ENCODE measurements at regions not wholly inside any gene's neighbourhood (a gene's known extent, or its start where the extent isn't known, plus 50 kb on each side); places are given as distances from the start of the nearest gene placed in this dataset.

DNA sequence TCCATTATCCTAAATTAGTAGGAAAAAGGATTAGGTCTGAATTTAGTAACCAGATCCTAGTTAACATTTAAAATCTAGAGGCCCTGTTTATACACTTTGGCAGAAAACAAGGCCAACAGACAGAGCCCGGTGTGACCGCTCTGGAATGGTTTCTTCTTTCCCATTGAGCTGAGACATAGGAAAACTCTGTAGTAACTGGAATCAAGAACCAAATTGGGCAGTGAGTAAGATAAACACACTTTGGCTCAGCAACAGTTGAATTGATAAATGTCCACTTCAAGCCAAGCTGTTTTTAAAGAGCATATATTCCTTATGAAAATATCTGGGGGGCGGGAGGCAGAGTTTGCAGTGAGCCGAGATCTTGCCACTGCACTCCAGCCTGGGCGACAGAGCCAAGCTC, 343.7 kb upstream of the SEMA3A start:
- DNase-seq (ENCODE audit: low spot score): no peak

DNA sequence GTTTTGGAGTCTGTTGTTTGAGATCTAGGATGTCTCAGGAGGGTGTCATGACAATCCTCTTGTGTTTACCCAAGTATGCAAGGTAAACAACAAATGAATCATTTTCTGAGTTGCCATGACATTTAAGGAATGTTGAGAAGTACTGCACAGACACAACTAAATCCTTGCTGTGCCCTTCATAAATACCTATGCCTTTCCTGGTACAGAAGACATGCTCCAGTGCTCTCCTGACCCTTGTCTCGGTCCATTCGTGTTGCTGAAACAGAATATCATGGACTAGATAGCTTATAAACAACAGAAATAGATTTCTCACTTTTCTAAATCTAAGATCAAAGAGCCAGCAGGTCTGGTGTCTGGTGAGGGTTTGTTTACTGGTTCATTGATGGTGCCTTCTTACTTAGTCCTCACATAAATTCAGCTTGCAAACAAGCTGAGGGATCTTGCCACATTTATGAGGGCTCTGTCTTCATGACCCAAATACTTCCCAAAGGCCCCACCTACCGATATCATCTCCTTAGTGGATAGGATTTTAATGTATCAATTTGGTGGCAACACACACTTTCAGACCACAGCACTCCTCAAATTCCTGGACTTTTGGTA, 341.8 kb upstream of the SEMA3A start:
- no peak for DNase-seq (ENCODE audit: low spot score)

DNA sequence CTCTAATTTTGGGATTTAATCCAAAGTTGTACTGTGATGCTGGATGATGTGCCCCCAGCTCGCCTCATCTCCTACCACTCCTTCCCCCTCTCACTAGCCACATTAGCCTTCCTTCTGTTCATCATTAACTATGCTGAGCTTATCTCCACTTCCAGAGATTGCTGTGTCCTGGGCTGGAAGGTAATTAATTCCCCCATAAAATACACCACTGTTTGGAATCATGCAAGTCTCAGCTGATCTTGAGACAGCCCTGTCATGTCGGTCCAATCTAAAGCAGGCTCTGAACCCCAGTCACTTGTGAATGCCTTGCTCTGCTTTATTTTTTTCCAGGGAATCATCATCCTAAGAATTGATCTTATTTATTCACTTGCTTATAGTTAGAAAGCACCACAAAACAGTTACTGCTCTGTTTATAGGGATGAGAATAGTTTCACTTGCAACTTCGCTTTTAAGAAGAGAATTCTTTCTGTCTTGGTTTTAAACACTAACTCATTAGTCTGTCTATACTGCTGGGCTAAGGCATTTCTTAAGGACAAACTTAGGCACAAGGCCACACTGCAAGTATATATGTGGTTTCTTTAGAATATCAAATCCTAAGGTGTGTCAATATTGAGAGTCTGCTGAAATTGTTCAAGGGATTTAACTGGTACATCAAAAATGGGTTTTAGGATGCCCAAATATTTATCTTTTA, 341.1 kb upstream of the SEMA3A start:
- no peak for DNase-seq (ENCODE audit: low spot score)

DNA sequence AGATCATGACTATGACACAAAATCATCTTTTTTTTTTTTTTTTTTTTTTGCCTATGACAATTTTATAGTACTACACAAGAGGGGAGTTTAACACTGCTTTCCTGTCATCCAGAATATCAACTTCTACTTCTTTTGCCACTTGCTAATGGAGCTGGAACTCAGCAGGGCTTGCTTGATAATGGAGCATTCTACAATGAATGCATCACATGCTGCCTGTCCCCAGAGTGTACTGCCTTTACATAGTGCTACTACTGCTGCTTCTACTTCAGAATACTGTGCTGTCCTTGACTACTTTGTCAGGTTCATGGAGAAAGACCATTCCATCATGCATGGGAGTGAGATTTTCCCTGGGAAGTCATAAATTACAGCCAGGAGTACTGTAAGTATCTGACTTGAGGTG, 338.6 kb upstream of the SEMA3A start:
- no peak for DNase-seq (ENCODE audit: low spot score)

DNA sequence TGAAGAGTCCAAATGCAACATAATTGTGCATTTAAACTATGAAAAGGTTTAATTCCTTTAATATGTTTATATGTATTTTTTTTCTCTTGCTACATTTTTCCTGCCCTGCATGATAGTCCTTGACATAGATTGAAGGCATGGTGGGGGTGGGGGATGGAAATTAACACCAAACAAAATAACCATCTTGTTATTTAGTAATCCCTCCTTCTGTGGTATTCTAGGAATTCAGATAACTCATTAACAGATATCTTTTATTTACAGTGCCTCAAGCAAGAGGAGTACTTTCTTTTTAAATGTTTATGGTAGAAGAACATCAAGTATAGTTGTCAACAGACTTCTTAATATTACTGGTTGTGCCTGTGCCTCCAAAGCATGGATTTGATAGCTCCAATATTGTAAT, 337.6 kb upstream of the SEMA3A start:
- no peak for DNase-seq (ENCODE audit: low spot score)

DNA sequence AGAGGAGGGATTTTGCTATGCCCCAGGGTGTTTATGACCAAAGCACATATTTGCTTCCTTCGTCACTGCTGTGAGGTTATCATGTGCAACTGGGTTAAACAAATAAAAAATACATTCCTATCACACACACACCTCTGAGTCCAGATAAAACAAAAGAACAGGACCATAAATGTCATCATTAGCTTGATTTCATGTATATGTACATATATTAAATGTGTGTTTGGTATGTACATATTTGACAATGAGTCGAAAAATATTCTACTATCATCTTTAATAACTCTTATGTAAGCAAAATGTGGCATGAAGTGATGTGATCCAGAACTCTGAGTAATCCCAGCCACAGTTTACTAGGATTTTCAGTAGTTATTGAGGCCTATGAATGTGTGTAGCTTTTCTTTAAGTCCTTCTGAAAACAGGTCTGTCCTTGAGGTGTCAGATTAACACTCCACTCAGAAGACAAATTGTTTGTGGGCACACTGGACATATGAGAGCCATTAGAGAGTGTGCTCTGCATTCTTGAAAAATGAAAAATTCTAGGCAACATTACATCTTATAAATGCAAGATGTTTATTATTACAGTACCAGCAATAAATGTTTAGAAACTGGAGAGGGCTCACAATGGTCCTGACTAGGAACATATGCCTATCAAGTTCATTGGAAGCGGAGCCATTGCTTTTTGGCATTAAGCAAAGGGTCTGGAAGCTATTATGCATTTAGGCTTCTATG, 335.1 kb upstream of the SEMA3A start:
- no peak for DNase-seq (ENCODE audit: low spot score)

DNA sequence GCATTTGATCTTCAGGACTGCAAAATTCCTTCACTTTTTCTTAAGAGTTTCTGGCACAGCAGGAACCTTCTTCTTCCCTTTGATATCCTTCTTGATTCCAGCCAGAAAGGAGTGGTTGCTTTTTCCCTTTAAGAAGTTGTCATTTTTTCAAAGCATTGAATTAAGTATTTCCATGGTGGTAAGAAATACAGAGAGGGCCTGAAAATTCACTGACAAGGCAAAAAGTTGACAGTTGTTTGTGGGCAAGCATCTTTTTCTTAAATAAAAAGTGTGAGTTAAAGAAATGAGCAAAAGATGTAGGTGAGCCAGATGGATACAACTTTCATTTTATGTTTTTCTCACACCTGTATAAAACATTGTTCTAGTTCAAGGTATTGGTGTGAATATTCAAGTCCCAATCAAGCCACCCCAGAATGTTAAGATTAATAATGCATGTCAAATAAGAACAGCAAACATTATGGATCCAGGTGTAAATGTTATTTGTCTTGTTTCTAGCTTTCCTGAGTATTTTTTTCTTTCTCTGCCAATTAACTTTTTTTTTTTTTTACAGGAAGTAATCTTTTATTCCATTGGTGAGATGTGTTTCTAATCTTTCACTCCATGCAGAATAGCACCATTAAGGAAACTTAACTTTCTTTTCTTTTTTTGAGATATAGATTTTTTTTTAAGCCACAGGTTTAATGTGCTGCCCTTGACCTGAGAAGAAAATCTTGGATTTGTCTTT, 334.3 kb upstream of the SEMA3A start:
- no peak for DNase-seq (ENCODE audit: low spot score)

DNA sequence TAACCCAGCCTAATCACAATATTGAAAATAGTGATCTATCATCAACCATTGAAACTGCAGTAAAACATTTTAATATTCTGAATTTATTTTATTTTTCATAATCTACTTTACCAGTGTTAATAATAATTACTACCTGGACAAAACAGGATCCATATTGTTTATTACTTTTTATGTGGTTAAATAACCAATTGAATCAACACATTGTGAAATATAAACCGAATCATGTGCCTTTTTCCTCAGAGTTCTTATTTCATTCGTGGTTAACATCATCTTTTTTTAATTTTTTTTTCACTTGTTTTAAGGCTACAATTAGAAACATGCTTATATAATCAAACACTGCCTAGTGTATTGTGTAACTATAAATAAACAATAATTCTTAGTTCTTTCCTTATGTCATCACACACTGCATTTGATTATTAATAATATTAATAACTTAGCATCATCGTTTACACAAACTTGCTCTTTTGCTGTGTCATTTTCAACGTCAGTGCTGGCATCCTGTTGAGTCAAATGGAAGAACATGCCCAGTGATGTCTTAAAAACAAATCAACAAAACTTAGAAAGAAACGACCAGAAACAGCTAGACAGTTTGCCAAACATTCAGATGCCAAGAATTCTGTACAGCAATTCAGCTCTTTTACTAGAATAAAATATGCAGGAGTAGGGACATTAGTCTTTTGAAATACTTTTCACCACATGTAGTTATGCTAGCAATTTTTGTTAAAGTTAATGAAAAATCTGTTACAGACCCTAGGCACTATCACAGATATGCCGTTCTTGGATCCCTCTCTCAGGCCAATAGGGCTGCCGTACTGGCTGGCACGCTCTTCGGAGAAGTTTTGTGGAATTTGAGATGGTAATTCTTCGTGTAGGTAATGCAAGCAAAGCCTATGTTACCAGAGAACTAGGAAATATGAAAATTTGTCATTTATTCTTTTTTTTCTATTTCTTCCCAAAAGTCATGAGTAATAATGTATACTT, 330.4 kb upstream of the SEMA3A start:
- DNase-seq (ENCODE audit: low spot score): no peak

DNA sequence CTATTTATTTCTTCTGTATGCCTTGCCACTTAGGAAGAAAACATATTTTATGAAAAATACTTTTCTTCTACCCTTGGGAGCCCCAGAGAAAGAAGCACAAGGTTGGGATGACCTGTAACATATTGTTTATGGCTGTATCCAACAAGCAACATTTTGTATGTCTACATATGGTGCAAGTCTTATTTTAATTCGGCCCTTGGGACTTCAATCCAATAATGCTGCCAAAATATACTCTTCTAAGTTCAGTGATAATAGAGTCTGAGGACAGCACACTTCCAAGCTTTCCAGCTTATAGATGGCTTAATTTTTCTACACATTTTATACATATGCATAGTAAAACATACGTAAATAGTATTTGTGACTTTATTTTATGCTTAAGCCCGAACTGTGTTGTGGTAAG, 318.5 kb upstream of the SEMA3A start:
- DNase-seq (ENCODE audit: low spot score): no peak

DNA sequence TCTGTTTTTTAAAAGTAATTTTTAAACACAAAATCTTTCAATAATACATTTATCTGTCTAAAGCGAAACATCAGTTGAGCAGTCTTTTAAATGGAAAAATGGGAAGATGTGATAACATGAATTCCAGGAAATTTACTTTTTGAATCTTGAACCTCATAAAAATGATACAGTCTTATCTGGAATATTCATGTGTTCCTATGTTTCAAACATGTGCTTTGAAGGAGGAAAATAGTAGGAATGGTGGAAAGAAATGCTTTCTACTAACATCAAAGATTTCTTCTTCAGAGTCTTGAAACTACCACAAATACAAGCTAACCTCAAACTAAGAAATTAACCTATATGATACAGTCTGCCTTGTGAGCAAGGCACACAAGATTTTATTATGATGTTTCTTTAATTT, 317.5 kb upstream of the SEMA3A start:
- no peak for DNase-seq (ENCODE audit: low spot score)

DNA sequence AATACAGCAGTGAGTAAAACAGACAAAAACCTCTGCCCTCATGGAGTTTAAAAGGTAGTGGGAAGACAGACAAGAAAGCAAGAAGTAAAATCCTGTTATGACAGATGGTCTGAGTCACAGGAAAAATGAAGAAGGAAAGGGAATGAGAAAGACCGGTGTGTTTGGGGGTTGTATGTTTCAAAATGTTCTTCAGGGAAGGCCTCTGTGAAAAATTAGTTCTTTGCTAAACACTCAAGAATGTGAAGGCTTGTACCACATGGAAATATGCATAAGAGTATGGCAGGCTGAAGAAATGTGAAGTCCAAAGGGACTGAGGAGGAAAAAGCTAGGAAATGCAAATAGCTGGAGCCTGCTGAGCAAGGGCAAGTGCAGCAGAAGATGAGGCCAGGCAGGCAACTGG, 315.9 kb upstream of the SEMA3A start:
- DNase-seq (ENCODE audit: low spot score): no peak

DNA sequence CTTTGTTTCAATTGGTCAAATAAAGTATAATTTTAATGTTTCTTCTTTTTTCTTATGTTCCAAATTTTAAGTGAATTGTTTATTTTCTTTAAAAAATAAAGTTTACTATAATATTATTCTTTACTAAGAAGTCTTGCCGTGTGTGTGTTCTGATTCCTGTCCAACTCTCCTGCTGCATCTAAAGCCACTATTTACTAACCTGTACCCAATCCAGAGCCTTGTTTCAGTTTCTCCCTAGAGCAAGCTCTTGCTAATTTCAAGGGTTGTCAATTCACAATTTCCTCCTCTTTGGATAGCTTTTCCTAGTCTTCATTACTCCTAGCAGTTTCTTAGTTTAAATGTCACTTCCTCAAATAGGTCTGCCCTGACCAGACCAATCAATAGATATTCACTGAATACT, 314.9 kb upstream of the SEMA3A start:
- DNase-seq (ENCODE audit: low spot score): no peak

DNA sequence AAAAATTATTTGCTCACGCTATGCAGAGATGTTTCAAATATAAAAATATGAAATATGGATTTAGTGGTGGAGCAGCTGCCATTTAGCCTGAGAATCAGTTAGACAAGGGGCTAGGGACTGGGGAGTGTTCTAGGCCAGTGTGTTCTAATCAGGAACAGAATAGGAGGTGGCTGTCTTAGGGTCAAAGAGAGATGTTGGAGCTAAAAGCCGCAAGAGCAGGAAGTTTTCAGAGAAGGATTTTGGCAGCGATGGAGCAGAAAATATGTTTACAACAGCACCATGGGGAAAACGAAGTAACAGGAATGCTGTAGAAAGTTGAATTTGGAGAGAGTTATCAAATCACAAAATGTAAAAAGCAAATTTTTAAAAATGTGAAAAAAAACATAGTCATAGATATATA, 314.0 kb upstream of the SEMA3A start:
- DNase-seq (ENCODE audit: low spot score): no peak

DNA sequence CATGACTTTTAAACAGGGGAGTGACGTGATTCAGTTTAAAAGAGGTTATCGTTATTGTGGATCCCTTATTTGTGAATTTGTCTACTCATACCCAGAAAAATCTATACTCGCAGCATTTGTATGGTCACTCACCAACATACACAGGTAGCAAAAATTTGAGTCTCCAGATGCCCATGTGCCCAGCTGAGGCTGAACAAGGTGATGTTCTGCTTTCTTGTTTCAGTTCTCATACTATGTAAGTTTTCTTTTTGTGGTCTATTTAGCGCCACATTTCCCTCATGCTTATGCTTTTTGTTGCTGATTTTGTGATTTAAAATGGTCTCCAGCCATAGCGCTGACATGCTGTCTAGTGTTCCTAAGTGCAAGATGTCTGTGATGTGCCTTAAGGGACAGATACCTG, 312.9 kb upstream of the SEMA3A start:
- DNase-seq (ENCODE audit: low spot score): no peak

DNA sequence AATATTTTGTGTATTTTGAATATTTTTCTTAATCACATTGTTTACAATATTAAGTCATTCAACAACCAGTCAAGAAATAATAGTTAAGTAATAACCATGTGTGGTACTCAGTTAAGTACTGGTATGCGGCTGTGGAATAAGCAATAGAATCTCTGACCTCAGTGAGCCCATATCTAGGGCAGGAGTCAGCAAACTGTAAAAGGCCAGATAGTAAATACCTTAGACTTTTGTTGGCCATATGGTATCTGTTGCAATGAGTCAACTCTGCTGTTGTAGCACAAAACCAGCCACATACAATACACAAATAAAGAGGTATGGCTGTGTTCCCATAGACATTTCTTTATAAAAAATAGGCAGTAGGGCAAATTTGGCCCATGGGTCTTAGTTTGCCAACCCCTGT, 311.6 kb upstream of the SEMA3A start:
- DNase-seq (ENCODE audit: low spot score): no peak

DNA sequence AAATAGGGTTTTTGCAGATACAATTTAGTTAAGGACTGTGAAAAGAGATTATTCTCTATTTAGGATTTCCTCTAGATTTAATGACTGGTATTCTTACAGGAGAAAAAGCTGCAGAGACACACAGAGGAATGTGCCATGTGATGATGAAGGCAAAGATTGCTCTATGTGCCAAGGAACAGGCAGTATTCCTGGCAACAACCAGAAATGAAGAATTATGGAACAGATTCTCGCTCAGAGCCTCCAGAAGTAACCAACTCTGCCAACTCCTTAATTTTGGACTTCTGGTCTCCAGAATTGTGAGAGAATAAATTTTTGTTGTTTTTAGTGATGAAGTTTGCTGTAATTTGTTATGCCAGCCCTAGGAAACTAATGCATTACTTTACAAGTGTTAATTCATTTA, 307.6 kb upstream of the SEMA3A start:
- DNase-seq (ENCODE audit: low spot score): no peak

DNA sequence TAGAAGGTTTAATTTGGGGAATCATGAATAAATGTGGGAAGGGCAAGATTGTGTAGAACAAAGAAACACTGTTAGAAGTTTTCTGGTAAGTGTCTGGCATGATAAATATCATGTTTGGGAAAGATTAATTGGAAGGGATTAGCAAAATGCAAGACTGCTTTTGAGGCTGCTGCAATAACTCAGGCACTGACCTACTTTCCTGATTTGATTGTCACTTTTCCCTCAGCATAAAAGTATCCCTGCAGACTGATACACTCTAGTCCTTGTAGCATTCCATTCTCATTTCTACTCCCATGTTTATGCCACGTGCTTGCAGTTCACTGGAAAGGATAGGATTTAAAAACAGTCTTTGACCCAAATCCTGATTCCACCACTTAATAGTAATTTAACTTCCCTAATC, 303.3 kb upstream of the SEMA3A start:
- no peak for DNase-seq (ENCODE audit: low spot score)

DNA sequence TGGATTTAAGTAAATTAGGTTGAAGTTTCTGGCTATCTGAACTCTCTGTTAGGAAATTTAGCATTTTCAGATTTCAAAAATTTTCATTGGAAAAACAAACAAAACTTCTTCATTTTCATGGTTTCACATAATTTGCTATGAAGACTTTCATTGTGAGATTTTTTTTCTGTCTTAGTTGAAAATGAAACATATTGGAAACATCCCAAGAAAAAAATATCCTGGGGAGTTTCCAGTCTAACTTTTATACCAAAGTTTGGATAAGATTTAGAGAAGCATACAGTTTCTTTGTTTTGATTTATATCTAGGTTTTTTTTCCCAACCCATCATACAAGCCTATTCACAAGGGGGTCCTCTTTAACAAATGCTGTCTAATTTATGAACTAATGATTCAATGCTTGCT, 300.5 kb upstream of the SEMA3A start:
- DNase-seq (ENCODE audit: low spot score): no peak

DNA sequence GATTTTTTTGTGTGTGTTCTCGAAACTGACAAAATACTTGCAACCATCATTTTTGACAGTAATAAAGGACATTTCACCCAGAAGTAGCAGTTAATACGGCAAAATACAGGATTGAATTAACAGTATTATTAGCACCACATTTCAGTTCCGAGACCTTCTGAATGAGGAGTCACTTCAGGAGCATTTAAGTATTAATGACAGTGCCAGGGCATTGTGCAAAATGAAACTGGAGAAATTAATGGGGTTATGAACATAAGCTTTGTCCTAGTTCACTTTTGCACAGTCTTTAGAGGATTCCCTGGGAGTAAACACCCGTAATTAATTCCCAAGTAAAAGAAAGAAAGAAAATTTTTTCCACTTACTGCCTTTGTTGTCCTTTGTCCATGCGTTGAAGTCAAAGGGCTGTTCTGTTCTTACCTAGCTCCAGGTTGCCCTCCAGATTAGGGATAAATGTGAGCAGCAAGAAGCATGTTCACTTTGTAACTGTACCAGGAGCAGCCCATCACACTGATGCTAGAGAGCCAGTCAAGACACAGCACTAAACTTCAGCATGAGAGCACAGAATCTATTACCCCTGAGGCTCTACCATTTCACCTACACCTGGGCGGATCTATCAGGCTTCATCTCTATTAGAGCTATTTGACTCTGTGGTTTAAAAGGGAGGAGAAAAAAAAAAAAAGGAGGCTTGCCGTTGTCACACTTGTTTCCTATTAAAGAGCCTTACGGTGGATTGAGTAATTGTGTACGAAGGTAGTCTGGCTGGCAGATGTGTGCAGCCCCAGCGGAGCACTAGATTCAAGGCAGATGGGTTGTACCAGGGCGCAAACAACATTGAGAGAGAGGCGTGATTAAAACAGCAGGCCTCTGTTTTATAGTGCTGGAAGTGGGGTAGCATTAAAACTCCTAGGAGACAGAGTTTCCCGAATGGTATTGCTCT, 297.8 kb upstream of the SEMA3A start:
- DNase-seq (ENCODE audit: low spot score): no peak

DNA sequence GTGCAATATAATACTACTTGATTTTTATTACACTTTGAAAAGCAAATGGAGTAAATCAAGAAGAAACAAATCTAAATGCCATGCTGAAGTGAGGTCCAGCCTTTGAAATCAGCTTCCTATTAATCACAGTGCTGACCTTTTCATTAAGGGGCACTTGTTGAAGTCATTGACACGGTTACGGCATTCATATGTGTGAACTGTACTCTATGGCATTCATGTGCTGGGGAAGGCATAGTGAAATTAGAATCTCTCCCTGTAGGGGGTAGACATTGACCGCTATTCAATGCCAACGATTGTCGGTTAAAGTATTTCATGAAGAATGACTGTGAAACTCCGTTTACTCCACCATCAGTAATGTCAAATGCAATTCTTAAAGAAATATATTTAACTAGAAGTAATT, 296.1 kb upstream of the SEMA3A start:
- DNase-seq (ENCODE audit: low spot score): no peak
